GM23338 (cell line): ENCODE measurements at regions not wholly inside any gene's neighbourhood (a gene's known extent, or its start where the extent isn't known, plus 50 kb on each side); places are given as distances from the start of the nearest gene placed in this dataset.

Source experiments
- ATAC-seq: fragments of 200-7000 bp; cut with Tn5 transposase; 3 replicates; pipeline ENCODE4 v1.9.1; 2020
- DNase-seq: peaks from one replicate; pipeline ENCODE4 v3.0.0-alpha.2; 2015; ENCODE audit warnings: low spot score
- H2AFZ ChIP-seq: fragments of 200-600 bp; sonication (generic); 2 replicates; pipeline ENCODE4 v1.8.0; 2016; ENCODE audit warnings: antibody characterized with exemption, mild to moderate bottlenecking, moderate library complexity
- H3F3A ChIP-seq: fragments of 200-600 bp; sonication (generic); replicated peaks from 2 replicates; pipeline ENCODE4 v1.8.0; 2017; ENCODE audit warnings: antibody characterized with exemption, mixed run types, low read depth
- H3K27ac ChIP-seq: fragments of 200-600 bp; sonication (generic); 2 replicates; pipeline ENCODE4 v1.6.1; 2016; ENCODE audit warnings: low read depth
- H3K27me3 ChIP-seq: fragments of 200-600 bp; sonication (generic); 2 replicates; pipeline ENCODE4 v1.8.0; 2016; ENCODE audit warnings: mild to moderate bottlenecking, mixed run types, moderate library complexity; ENCODE audit not compliant: insufficient read depth
- H3K36me3 ChIP-seq: fragments of 200-600 bp; sonication (generic); 2 replicates; pipeline ENCODE4 v1.8.0; 2016; ENCODE audit warnings: mild to moderate bottlenecking; ENCODE audit not compliant: insufficient read depth
- H3K4me1 ChIP-seq: fragments of 200-600 bp; sonication (generic); 2 replicates; pipeline ENCODE4 v1.8.0; 2016; ENCODE audit warnings: mild to moderate bottlenecking, moderate library complexity; ENCODE audit not compliant: insufficient read depth
- H3K4me2 ChIP-seq: fragments of 200-600 bp; sonication (generic); 2 replicates; pipeline ENCODE4 v1.7.1; 2017; ENCODE audit warnings: mixed run types
- H3K4me3 ChIP-seq: fragments of 200-600 bp; sonication (generic); 2 replicates; pipeline ENCODE4 v1.6.1; 2016; ENCODE audit warnings: mixed run types
- H3K79me2 ChIP-seq: fragments of 200-600 bp; sonication (generic); replicated peaks from 2 replicates; pipeline ENCODE4 v1.8.0; 2017; ENCODE audit warnings: mild to moderate bottlenecking; ENCODE audit not compliant: insufficient read depth
- H3K9me2 ChIP-seq: fragments of 200-600 bp; sonication (generic); 2 replicates; pipeline ENCODE4 v1.8.0; 2017; ENCODE audit not compliant: insufficient read depth
- H4K20me1 ChIP-seq: fragments of 200-600 bp; sonication (generic); replicated peaks from 2 replicates; pipeline ENCODE4 v1.8.0; 2017; ENCODE audit warnings: mild to moderate bottlenecking; ENCODE audit not compliant: insufficient read depth
- H3K27ac Mint-ChIP-seq: 2 replicates; pipeline ENCODE4 v1.8.0; 2020; ENCODE audit warnings: inconsistent platforms, mild to moderate bottlenecking, moderate library complexity, mixed read lengths
- H3K27me3 Mint-ChIP-seq: 3 replicates; pipeline ENCODE4 v1.8.0; 2022; ENCODE audit warnings: low read depth, mild to moderate bottlenecking, moderate library complexity, mixed read lengths, inconsistent platforms; ENCODE audit not compliant: insufficient read depth, poor library complexity
- H3K36me3 Mint-ChIP-seq: 3 replicates; pipeline ENCODE4 v1.8.0; 2021; ENCODE audit warnings: low read depth, mild to moderate bottlenecking, inconsistent platforms, moderate library complexity, mixed read lengths
- H3K4me1 Mint-ChIP-seq: 3 replicates; pipeline ENCODE4 v1.8.0; 2020; ENCODE audit warnings: mild to moderate bottlenecking, inconsistent platforms, mixed read lengths
- H3K4me3 Mint-ChIP-seq: 3 replicates; pipeline ENCODE4 v1.8.0; 2021; ENCODE audit warnings: moderate library complexity, mild to moderate bottlenecking, inconsistent platforms, mixed read lengths
- H3K9me3 Mint-ChIP-seq: 3 replicates; pipeline ENCODE4 v1.8.0; 2020; ENCODE audit warnings: moderate library complexity, mild to moderate bottlenecking, inconsistent platforms, mixed read lengths
- JUNB ChIP-seq: IDR thresholded peaks from one replicate; pipeline ENCODE4 v1.6.1; 2016; ENCODE audit warnings: antibody characterized with exemption; ENCODE audit not compliant: unreplicated experiment
- NANOG ChIP-seq: IDR thresholded peaks from 2 replicates; pipeline ENCODE4 v1.6.1; 2016; ENCODE audit warnings: antibody characterized with exemption, borderline replicate concordance
- REST ChIP-seq: IDR thresholded peaks from one replicate; pipeline ENCODE4 v1.6.1; 2018; ENCODE audit warnings: antibody characterized with exemption; ENCODE audit not compliant: unreplicated experiment
- STAT1 ChIP-seq: IDR thresholded peaks from one replicate; pipeline ENCODE4 v1.6.1; 2016; ENCODE audit warnings: antibody characterized with exemption; ENCODE audit not compliant: unreplicated experiment
- ZNF114 ChIP-seq: fragments of 250-450 bp; sonication (Bioruptor Pico); IDR thresholded peaks from 2 replicates; pipeline ENCODE4 v1.5.0; 2020; ENCODE audit warnings: mild to moderate bottlenecking, moderate library complexity
- ZNF331 ChIP-seq: fragments of 250-450 bp; sonication (Bioruptor Pico); IDR thresholded peaks from 2 replicates; pipeline ENCODE4 v1.5.0; 2020; ENCODE audit warnings: low read depth, mild to moderate bottlenecking, moderate library complexity
- ZNF462 ChIP-seq: fragments of 250-450 bp; sonication (Bioruptor Pico); IDR thresholded peaks from 2 replicates; pipeline ENCODE4 v1.5.0; 2020; ENCODE audit warnings: mild to moderate bottlenecking, moderate library complexity
- TF ChIP-seq, protein P1 (sequence below), 2 experiments: fragments of 200-600 bp in 1 of 2; sonication (generic) in 1 of 2; conservative IDR thresholded peaks; 2 replicates each; pipeline versions ENCODE4 v1.5.1 to v1.6.1; 2016 to 2017; ENCODE audit warnings: antibody characterized with exemption in 2 of 2, low read depth in 2 of 2, mild to moderate bottlenecking in 2 of 2, moderate library complexity in 1 of 2
- TF ChIP-seq, protein P2 (sequence below): IDR thresholded peaks from 2 replicates; pipeline ENCODE4 v1.6.1; 2016; ENCODE audit warnings: antibody characterized with exemption

- TF ChIP-seq ZNF331 (CRISPR knock-in tag): no peak
- TF ChIP-seq REST: no peak
- no peak for TF ChIP-seq STAT1
- TF ChIP-seq, protein P1, sequence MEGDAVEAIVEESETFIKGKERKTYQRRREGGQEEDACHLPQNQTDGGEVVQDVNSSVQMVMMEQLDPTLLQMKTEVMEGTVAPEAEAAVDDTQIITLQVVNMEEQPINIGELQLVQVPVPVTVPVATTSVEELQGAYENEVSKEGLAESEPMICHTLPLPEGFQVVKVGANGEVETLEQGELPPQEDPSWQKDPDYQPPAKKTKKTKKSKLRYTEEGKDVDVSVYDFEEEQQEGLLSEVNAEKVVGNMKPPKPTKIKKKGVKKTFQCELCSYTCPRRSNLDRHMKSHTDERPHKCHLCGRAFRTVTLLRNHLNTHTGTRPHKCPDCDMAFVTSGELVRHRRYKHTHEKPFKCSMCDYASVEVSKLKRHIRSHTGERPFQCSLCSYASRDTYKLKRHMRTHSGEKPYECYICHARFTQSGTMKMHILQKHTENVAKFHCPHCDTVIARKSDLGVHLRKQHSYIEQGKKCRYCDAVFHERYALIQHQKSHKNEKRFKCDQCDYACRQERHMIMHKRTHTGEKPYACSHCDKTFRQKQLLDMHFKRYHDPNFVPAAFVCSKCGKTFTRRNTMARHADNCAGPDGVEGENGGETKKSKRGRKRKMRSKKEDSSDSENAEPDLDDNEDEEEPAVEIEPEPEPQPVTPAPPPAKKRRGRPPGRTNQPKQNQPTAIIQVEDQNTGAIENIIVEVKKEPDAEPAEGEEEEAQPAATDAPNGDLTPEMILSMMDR (conservative IDR thresholded peaks at IDR 0.05; ENCODE audit: low read depth in 2 of 2): no peak
- TF ChIP-seq, protein P2, sequence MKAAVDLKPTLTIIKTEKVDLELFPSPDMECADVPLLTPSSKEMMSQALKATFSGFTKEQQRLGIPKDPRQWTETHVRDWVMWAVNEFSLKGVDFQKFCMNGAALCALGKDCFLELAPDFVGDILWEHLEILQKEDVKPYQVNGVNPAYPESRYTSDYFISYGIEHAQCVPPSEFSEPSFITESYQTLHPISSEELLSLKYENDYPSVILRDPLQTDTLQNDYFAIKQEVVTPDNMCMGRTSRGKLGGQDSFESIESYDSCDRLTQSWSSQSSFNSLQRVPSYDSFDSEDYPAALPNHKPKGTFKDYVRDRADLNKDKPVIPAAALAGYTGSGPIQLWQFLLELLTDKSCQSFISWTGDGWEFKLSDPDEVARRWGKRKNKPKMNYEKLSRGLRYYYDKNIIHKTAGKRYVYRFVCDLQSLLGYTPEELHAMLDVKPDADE: no peak
These were observed 232.1 kb upstream of the ASIC2 start (continued) for GRCh38 chr17:33525186-33525585.

GRCh38 chr17:33526717-33527116, 233.6 kb upstream of the ASIC2 start:
- Histone ChIP-seq H3K4me3 (no peak overlapping the region), H2AFZ (no peak overlapping the region), H3K27me3 (no peaks in the 10 kb centered on the region), H3K27ac (no peak overlapping the region), H3K4me2 (no peak overlapping the region), H3K4me1 (no peaks in the 10 kb centered on the region), H3K9me2 (no peaks in the 10 kb centered on the region), H3F3A (no peaks in the 10 kb centered on the region), H4K20me1 (no peaks in the 10 kb centered on the region), H3K36me3 (no peaks in the 10 kb centered on the region), H3K79me2 (no peaks in the 10 kb centered on the region)
- DNase-seq (no peak), ATAC-seq (no peak)
- Mint-ChIP-seq H3K27me3 (no peaks in the 10 kb centered on the region), H3K36me3 (peaks cover 11% of the 10 kb centered on the region; the same call in 2 of the 3 replicates), H3K27ac (no peak overlapping the region), H3K9me3 (peaks cover 23% of the 10 kb centered on the region), H3K4me3 (no peak overlapping the region), H3K4me1 (peaks cover 9% of the 10 kb centered on the region)
- TF ChIP-seq ZNF331 (CRISPR knock-in tag) (no peak), JUNB (no peak), ZNF462 (CRISPR knock-in tag) (no peak), NANOG (no peak), ZNF114 (no peak)
- TF ChIP-seq, protein P1 (conservative IDR thresholded peaks at IDR 0.05; ENCODE audit: low read depth in 2 of 2): no peak
